GM06990 (cell line): ENCODE measurements at regions not wholly inside any gene's neighbourhood (a gene's known extent, or its start where the extent isn't known, plus 50 kb on each side); places are given as distances from the start of the nearest gene placed in this dataset.

Experiments used
- DNase-seq: peaks from one replicate; pipeline ENCODE4 v3.0.0-alpha.2; 2011; ENCODE audit not compliant: insufficient read length; ENCODE audit errors: extremely low read depth
- H3K27me3 ChIP-seq: replicated peaks from 2 replicates; pipeline ENCODE4 v1.6.0; 2011; ENCODE audit warnings: low read length; ENCODE audit not compliant: control insufficient read depth, insufficient read depth
- H3K36me3 ChIP-seq: 2 replicates; pipeline ENCODE4 v1.5.1; 2011; ENCODE audit warnings: low read length; ENCODE audit not compliant: control insufficient read depth, insufficient read depth
- H3K4me3 ChIP-seq: replicated peaks from 2 replicates; pipeline ENCODE4 v1.5.1; 2011; ENCODE audit warnings: low read depth, mild to moderate bottlenecking, control low read depth, low read length
- TF ChIP-seq, protein P1 (sequence below): IDR thresholded peaks from 2 replicates; pipeline ENCODE4 v1.5.1; 2011; ENCODE audit warnings: low read length, control low read depth, mild to moderate bottlenecking, inconsistent platforms; ENCODE audit not compliant: insufficient read depth, poor library complexity, severe bottlenecking

DNA sequence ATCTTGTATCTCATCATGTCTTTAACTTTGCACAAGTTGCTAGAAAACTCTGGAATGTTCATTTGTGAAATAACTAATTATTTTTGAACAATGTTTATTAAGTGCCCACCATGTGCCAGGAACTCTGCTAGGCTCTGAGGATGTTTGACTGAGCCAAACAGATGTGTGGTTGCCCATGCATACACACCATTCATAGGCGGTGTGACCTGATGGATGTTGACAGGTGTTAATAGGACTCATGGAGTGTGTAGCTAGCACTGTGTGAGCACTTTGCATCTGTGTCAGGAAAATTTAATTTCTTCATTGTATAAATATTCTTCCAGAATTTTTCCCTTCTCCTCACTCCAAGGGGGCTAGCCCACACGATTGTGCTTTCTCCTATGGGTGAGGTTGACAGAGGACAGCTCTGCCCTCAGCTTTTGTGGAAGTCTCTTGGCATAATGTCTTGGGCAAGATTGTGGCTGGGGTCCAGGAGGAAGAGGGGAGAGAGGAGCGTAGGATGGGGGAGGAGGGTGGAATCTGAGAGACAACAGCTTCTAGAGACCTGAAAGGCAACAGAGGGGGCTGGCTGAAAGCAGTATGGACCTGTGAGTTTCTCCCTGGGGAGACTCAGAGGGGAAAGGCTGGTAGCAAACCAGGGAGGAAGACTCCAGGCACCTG, 214.6 kb upstream of the CXCR4 start:
- no peaks in the 10 kb centered on the region for H3K36me3 ChIP-seq
- no peak overlapping the region for H3K4me3 ChIP-seq
- peaks cover 1% of the 10 kb centered on the region for H3K27me3 ChIP-seq
- no peak for DNase-seq
- TF ChIP-seq, protein P1, sequence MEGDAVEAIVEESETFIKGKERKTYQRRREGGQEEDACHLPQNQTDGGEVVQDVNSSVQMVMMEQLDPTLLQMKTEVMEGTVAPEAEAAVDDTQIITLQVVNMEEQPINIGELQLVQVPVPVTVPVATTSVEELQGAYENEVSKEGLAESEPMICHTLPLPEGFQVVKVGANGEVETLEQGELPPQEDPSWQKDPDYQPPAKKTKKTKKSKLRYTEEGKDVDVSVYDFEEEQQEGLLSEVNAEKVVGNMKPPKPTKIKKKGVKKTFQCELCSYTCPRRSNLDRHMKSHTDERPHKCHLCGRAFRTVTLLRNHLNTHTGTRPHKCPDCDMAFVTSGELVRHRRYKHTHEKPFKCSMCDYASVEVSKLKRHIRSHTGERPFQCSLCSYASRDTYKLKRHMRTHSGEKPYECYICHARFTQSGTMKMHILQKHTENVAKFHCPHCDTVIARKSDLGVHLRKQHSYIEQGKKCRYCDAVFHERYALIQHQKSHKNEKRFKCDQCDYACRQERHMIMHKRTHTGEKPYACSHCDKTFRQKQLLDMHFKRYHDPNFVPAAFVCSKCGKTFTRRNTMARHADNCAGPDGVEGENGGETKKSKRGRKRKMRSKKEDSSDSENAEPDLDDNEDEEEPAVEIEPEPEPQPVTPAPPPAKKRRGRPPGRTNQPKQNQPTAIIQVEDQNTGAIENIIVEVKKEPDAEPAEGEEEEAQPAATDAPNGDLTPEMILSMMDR = no peak

DNA sequence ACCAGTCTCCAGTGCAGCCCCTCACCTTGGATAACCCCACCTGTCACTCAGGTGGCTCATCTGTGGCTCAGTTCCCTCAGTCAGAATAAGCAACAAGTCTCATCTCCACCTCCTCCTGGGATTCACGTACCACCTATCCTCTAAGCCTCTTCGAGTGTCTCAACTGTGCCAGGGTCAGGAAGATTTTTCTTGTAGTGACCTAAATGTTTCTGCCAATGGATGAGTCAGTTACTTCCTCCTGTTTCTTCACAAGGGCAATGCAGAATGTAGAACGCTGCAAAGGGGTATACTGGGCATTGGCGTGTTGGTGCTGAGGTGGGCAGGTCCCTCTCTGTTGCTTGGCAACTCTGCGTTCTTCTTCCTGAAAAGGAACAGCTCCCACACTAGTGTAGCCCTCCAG, 213.3 kb upstream of the CXCR4 start:
- TF ChIP-seq, protein P1 = no peak
- DNase-seq = no peak
- Histone ChIP-seq H3K27me3 (peaks cover 1% of the 10 kb centered on the region; the same call in 1 of the 2 replicates), H3K4me3 (no peak overlapping the region), H3K36me3 (no peaks in the 10 kb centered on the region)

DNA sequence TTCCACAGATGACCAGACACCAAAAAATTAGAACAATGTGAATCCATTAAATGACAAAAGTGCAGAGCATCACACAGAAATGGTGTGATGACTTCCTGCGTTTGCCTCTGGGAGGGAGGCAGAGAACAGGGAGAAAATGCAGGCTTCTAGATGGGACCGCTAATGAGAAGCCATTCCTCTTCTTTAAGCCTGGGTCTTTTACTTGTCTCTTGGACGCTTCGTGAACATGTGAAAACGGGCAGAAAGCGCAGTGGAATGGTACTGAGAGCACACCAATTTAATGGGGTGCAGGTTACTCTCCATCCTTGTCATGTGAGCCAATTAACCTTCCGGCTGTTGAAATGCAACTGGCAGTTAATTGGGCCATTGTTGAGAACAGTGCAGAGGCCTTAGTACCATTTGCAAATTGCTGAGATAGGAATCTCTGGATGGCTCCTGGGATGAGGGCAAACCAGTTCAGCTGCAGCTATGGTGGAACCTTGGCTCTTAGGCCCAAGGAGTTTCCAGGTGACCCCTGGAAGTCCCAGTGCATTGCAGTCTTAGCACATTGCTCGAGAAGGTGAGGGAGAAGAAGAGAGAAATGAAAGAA, 210.4 kb upstream of the CXCR4 start:
- no peaks in the 10 kb centered on the region for H3K36me3 ChIP-seq
- no peak for DNase-seq
- H3K4me3 ChIP-seq = no peak overlapping the region
- TF ChIP-seq, protein P1 = no peak
- 0 out of 2 replicates have a peak, but pooled peaks cover 1% of the 10 kb centered on the region for H3K27me3 ChIP-seq

DNA sequence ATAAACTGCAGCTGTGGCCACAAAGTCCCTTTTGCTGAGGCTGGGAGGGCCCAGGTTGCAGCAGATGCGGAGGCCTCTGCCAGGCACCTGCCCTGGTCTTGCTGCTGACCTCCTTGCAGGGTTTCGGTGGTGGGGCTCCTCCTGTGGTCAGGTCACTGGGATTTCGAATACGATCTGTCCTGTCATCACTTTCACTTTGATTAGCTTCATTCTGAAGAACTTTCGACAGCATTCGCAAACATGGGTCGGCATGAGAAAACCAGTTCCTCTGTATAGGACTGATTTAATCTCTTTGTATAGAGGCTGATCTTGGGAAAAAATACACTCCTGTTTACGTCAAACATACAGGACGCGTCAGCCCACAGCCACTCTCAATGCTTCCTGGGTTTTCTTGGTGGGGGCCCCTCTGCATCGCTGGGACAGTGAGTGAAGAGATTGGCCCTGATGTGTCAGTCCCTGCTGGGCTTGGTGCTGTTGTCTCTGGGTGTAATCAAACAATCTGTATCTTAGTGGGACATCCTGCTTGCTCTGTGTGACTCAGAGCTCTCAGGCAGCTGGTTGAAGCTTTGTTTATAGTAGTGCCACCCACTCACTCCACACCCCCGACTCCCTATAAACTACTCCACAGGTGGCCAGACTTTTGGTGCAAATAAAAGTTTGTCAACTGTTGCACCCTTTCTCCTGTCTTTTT, 209.4 kb upstream of the CXCR4 start:
- 0 out of 2 replicates have a peak, but pooled peaks cover 1% of the 10 kb centered on the region for H3K27me3 ChIP-seq
- H3K4me3 ChIP-seq = no peak overlapping the region; the same call in 1 of the 2 replicates
- no peaks in the 10 kb centered on the region for H3K36me3 ChIP-seq
- DNase-seq = peak; percentile 75
- TF ChIP-seq, protein P1 = no peak

DNA sequence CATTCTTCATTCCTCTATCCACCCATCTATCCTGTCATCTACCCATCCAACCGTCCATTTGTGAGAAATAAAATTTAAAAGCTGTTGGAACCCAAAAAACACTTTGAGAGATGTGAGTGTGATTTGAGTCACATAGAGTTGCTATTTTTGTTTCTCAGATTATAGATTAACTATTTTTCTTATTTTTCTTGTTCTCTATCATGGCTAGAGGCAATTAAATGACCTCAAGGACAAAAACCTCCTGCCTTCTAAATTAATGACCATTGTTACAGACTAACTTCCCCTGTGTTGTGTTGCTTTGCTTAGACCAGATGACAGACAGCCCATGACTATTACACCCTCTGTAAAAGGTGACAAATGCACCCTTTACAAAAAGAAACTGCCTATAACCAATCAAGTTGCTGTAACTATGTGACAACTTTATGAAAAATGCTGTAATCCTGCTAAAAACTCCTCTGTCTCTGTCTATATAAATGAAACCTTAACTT, 207.9 kb upstream of the CXCR4 start:
- DNase-seq = no peak
- Histone ChIP-seq H3K36me3 (no peaks in the 10 kb centered on the region), H3K27me3 (0 out of 2 replicates have a peak, but pooled peaks cover 1% of the 10 kb centered on the region), H3K4me3 (no peak overlapping the region)
- TF ChIP-seq, protein P1 = no peak
